Muscle of leg (tissue), 3 donors: ENCODE measurements at regions not wholly inside any gene's neighbourhood (a gene's known extent, or its start where the extent isn't known, plus 50 kb on each side); places are given as distances from the start of the nearest gene placed in this dataset.

Experiments used
- DNase-seq: peaks from one replicate; pipeline ENCODE4 v3.0.0; 2013
- H3K27ac ChIP-seq: one replicate; pipeline ENCODE4 v1.5.1; 2013; ENCODE audit warnings: mild to moderate bottlenecking, low read length, control low read depth
- H3K27me3 ChIP-seq: one replicate; pipeline ENCODE4 v1.6.1; 2013; ENCODE audit warnings: low read length; ENCODE audit not compliant: control insufficient read depth, insufficient read depth
- H3K36me3 ChIP-seq: one replicate; pipeline ENCODE4 v1.6.1; 2013; ENCODE audit warnings: low read length; ENCODE audit not compliant: control insufficient read depth, insufficient read depth
- H3K4me1 ChIP-seq: one replicate; pipeline ENCODE4 v1.6.1; 2013; ENCODE audit warnings: low read length; ENCODE audit not compliant: control insufficient read depth, insufficient read depth
- H3K4me3 ChIP-seq: one replicate; pipeline ENCODE4 v1.5.1; 2013; ENCODE audit warnings: low read length, control low read depth
- H3K9me3 ChIP-seq: replicated peaks from 2 replicates; pipeline ENCODE4 v1.6.1; 2013; ENCODE audit warnings: low read depth, low read length; ENCODE audit not compliant: control insufficient read depth
- WGBS: methylation state at CpG from one replicate; pipeline ENCODE4 v1.1.5; 2013; ENCODE audit warnings: missing lambda C conversion rate; ENCODE audit not compliant: insufficient coverage; 5-methylcytosine and 5-hydroxymethylcytosine counted together

- WGBS: 77% methylated on average over 4 of the region's 7 CpGs
- Histone ChIP-seq H3K36me3 (no peaks in the 10 kb centered on the region), H3K4me1 (peaks cover 6% of the 10 kb centered on the region), H3K27ac (no peak overlapping the region), H3K27me3 (no peaks in the 10 kb centered on the region), H3K4me3 (no peak overlapping the region), H3K9me3 (no peaks in the 10 kb centered on the region)
- DNase-seq: peak; percentile 76
Observed at GRCh38 chr18:23311351-23312121, 141.6 kb upstream of the RIOK3 start.

- H3K27ac ChIP-seq: no peak overlapping the region
- no peaks in the 10 kb centered on the region for H3K9me3 ChIP-seq
- no peak for DNase-seq
- no peaks in the 10 kb centered on the region for H3K4me1 ChIP-seq
- WGBS: 100% methylated on average over 1 of the region's 1 CpG
- H3K27me3 ChIP-seq: no peaks in the 10 kb centered on the region
- H3K4me3 ChIP-seq: no peak overlapping the region
- no peaks in the 10 kb centered on the region for H3K36me3 ChIP-seq
Observed at GRCh38 chr18:23313379-23313778, 139.7 kb upstream of the RIOK3 start.

DNA sequence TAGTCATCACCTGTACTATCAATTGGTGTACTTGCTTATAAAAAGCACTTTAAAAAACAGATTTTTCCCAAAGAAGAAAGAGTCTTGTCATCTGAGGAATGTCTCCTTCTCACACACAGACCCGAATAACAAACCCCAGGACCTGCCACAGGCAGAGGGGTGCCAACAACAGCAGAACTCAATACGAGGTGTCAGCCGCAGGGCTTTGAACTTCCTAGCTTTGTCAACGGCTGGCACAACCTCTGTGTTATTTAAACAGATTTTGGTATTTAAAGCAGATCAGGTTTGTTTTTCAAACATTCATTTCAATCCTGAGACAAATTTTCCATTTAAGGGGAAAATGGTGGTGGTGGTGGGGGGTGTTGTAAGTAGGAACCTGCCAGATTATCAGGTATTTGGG is 138.4 kb upstream of the RIOK3 start:
- no peak for DNase-seq
- no peak overlapping the region for H3K27ac ChIP-seq
- H3K4me3 ChIP-seq: no peak overlapping the region
- no peaks in the 10 kb centered on the region for H3K9me3 ChIP-seq
- no peaks in the 10 kb centered on the region for H3K36me3 ChIP-seq
- no peaks in the 10 kb centered on the region for H3K4me1 ChIP-seq
- WGBS: no CpG with 5 or more reads among the region's 4 CpGs
- H3K27me3 ChIP-seq: no peaks in the 10 kb centered on the region

DNA sequence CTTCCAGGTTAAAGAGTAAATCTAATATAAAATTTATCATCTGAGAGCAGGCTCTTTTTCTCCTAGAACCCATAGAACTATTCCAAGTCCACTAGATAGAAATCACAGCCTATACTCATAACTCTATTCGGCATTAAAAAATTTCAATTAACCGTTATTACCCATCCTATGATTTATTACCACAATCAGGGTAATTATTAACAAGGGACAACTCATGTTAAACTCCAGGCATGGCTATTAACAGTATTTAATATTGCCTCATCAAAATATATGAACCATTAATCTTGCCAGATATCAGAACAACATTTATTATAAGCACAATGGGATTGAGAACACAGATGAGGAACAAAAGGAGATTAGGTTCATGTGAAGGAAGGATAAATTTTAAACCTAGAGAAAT is 136.8 kb upstream of the RIOK3 start:
- Histone ChIP-seq H3K27ac (no peak overlapping the region), H3K9me3 (no peaks in the 10 kb centered on the region), H3K4me3 (no peak overlapping the region), H3K36me3 (no peaks in the 10 kb centered on the region), H3K4me1 (no peaks in the 10 kb centered on the region), H3K27me3 (no peaks in the 10 kb centered on the region)
- no CpG with 5 or more reads among the region's 2 CpGs for WGBS
- DNase-seq: no peak

GRCh38 chr18:23316988-23317387 is 136.1 kb upstream of the RIOK3 start:
- Histone ChIP-seq H3K27me3 (no peaks in the 10 kb centered on the region), H3K36me3 (no peaks in the 10 kb centered on the region), H3K4me1 (no peaks in the 10 kb centered on the region), H3K4me3 (no peak overlapping the region), H3K9me3 (no peaks in the 10 kb centered on the region), H3K27ac (no peak overlapping the region)
- peak; percentile 30 for DNase-seq

- no peak for DNase-seq
- H3K36me3 ChIP-seq: no peaks in the 10 kb centered on the region
- no peak overlapping the region for H3K27ac ChIP-seq
- no peaks in the 10 kb centered on the region for H3K9me3 ChIP-seq
- H3K4me1 ChIP-seq: no peaks in the 10 kb centered on the region
- H3K27me3 ChIP-seq: no peaks in the 10 kb centered on the region
- no peak overlapping the region for H3K4me3 ChIP-seq
- no CpG with 5 or more reads among the region's 5 CpGs for WGBS
Observed at GRCh38 chr18:23317975-23318675, 135.0 kb upstream of the RIOK3 start.

GRCh38 chr18:23320709-23321236 is 132.3 kb upstream of the RIOK3 start:
- Histone ChIP-seq H3K27ac (no peak overlapping the region), H3K4me1 (no peaks in the 10 kb centered on the region), H3K9me3 (no peaks in the 10 kb centered on the region), H3K4me3 (no peak overlapping the region), H3K27me3 (no peaks in the 10 kb centered on the region), H3K36me3 (no peaks in the 10 kb centered on the region)
- WGBS: no CpG with 5 or more reads among the region's 1 CpG
- no peak for DNase-seq

DNA sequence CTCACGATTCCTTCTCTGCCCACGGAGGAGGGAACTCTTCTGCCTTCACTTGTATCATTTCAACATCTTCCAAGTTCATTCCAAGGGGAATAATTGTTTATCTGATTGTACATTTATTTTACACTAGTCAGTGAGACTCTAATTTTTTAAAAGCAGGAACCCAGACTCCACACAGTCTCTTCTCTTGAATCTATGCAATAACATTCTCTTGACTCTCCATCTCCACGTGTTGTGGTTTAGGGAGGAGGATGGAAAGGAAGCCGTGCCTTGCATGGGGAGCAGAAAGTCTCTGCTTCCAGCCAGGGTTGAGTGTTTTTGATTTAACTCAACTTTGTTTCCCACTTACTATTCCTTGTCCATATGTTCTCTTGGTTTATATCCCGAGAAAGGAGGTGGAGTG is 131.1 kb upstream of the RIOK3 start:
- no peaks in the 10 kb centered on the region for H3K36me3 ChIP-seq
- no CpG with 5 or more reads among the region's 5 CpGs for WGBS
- H3K4me3 ChIP-seq: no peak overlapping the region
- no peak overlapping the region for H3K27ac ChIP-seq
- no peaks in the 10 kb centered on the region for H3K4me1 ChIP-seq
- DNase-seq: peak; percentile 54
- H3K9me3 ChIP-seq: no peaks in the 10 kb centered on the region
- H3K27me3 ChIP-seq: no peaks in the 10 kb centered on the region

GRCh38 chr18:23324056-23324811 is 128.9 kb upstream of the RIOK3 start:
- Histone ChIP-seq H3K9me3 (no peaks in the 10 kb centered on the region), H3K4me1 (no peaks in the 10 kb centered on the region), H3K27me3 (no peaks in the 10 kb centered on the region), H3K27ac (no peak overlapping the region), H3K4me3 (no peak overlapping the region), H3K36me3 (no peaks in the 10 kb centered on the region)
- DNase-seq: no peak
- 85% methylated on average over 3 of the region's 11 CpGs for WGBS

- no peaks in the 10 kb centered on the region for H3K9me3 ChIP-seq
- H3K4me3 ChIP-seq: no peak overlapping the region
- no peaks in the 10 kb centered on the region for H3K36me3 ChIP-seq
- H3K27me3 ChIP-seq: no peaks in the 10 kb centered on the region
- DNase-seq: no peak
- H3K27ac ChIP-seq: no peak overlapping the region
- no CpG with 5 or more reads among the region's 4 CpGs for WGBS
- H3K4me1 ChIP-seq: no peaks in the 10 kb centered on the region
Observed at GRCh38 chr18:23324861-23325260, 128.2 kb upstream of the RIOK3 start.
